Gastrocnemius medialis (tissue), 4 donors: ENCODE measurements at regions not wholly inside any gene's neighbourhood (a gene's known extent, or its start where the extent isn't known, plus 50 kb on each side); places are given as distances from the start of the nearest gene placed in this dataset.

Experiments used
- CTCF ChIP-seq, 5 experiments: fragments of 450-650 bp in 3 of 5; fragments of 200-600 bp in 2 of 5; sonication (generic) in 2 of 5; IDR thresholded peaks in 4 of 5; conservative IDR thresholded peaks in 1 of 5; 1 replicate in 4 of 5; 2 replicates in 1 of 5; pipeline ENCODE4 v1.5.1; 2016 to 2019; ENCODE audit warnings: antibody characterized with exemption in 5 of 5, mild to moderate bottlenecking in 3 of 5, moderate library complexity in 3 of 5
- POLR2A ChIP-seq, 2 donors: fragments of 450-650 bp; IDR thresholded peaks; one replicate each; pipeline ENCODE4 v1.6.1; 2017; ENCODE audit warnings: antibody characterized with exemption in 2 of 2, mild to moderate bottlenecking in 2 of 2, moderate library complexity in 2 of 2

GRCh38 chr1:38680801-38681510 is 178.6 kb downstream of the RRAGC start:
- TF ChIP-seq CTCF (IDR thresholded peaks at IDR 0.05 in 4 of 5, conservative IDR thresholded peaks at IDR 0.05 in 1 of 5) (no peak), POLR2A (IDR thresholded peaks at IDR 0.05) (no peak)
